GM23338 (cell line): ENCODE measurements at regions not wholly inside any gene's neighbourhood (a gene's known extent, or its start where the extent isn't known, plus 50 kb on each side); places are given as distances from the start of the nearest gene placed in this dataset.

ENCODE experiments used
- CTCF ChIP-seq, 2 experiments: fragments of 200-600 bp in 1 of 2; sonication (generic) in 1 of 2; conservative IDR thresholded peaks; 2 replicates each; pipeline versions ENCODE4 v1.5.1 to v1.6.1; 2016 to 2017; ENCODE audit warnings: antibody characterized with exemption in 2 of 2, low read depth in 2 of 2, mild to moderate bottlenecking in 2 of 2, moderate library complexity in 1 of 2
- EZH2 ChIP-seq: fragments of 200-600 bp; sonication (generic); IDR thresholded peaks from one replicate; pipeline ENCODE4 v1.8.0; 2017; ENCODE audit warnings: antibody characterized with exemption, mild to moderate bottlenecking, low read depth; ENCODE audit not compliant: unreplicated experiment
- EZH2phosphoT487 ChIP-seq: fragments of 200-600 bp; sonication (generic); IDR thresholded peaks from one replicate; pipeline ENCODE4 v1.8.1; 2018; ENCODE audit warnings: antibody characterized with exemption; ENCODE audit not compliant: unreplicated experiment
- JUNB ChIP-seq: IDR thresholded peaks from one replicate; pipeline ENCODE4 v1.6.1; 2016; ENCODE audit warnings: antibody characterized with exemption; ENCODE audit not compliant: unreplicated experiment
- POLR2AphosphoS5 ChIP-seq: IDR thresholded peaks from 2 replicates; pipeline ENCODE4 v1.6.1; 2016; ENCODE audit warnings: antibody characterized with exemption, low read depth
- REST ChIP-seq: IDR thresholded peaks from one replicate; pipeline ENCODE4 v1.6.1; 2018; ENCODE audit warnings: antibody characterized with exemption; ENCODE audit not compliant: unreplicated experiment

- TF ChIP-seq POLR2AphosphoS5: no peak
- TF ChIP-seq CTCF (conservative IDR thresholded peaks at IDR 0.05; ENCODE audit: low read depth in 2 of 2): no peak
- TF ChIP-seq REST: no peak
- no peak for TF ChIP-seq EZH2phosphoT487
- no peak for TF ChIP-seq EZH2
- no peak for TF ChIP-seq JUNB
These were observed 122.8 kb upstream of the PPP1R26 start for GRCh38 chr9:135356796-135357195.
